ENCODE measurements at regions not wholly inside any gene's neighbourhood (a gene's known extent, or its start where the extent isn't known, plus 50 kb on each side); places are given as distances from the start of the nearest gene placed in this dataset.
"Not testable (repeated sequence)": the region's sequence is repeated elsewhere in the genome, so short reads cannot be mapped to it uniquely, and the experiment has no call there.

DNA sequence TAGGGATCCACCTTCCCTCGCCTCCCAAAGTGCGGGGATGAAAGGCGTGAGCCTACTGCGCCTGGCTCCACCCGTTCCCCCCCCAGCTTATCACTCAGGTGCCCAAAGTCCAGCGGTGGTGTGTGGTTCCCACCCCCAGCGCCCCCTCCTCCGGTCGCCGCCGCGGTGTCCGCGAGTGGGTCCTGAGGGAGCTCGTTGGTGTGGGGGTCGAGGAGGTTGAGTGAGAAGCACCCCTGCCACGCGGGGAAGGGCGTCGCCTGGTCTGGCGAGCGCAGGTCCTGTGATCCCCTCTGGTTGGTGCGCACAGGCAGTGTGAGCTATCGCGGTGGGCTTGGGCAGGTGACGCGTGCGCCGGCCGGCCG is 3900.6 kb upstream of the OR11H1 start:
- TF ChIP-seq POLR2AphosphoS5 (IDR thresholded peaks at IDR 0.05) (no peak), POLR2A (IDR thresholded peaks at IDR 0.05) (no peak), EP300 (IDR thresholded peaks at IDR 0.05) (no peak)
- TF ChIP-seq, protein P1, sequence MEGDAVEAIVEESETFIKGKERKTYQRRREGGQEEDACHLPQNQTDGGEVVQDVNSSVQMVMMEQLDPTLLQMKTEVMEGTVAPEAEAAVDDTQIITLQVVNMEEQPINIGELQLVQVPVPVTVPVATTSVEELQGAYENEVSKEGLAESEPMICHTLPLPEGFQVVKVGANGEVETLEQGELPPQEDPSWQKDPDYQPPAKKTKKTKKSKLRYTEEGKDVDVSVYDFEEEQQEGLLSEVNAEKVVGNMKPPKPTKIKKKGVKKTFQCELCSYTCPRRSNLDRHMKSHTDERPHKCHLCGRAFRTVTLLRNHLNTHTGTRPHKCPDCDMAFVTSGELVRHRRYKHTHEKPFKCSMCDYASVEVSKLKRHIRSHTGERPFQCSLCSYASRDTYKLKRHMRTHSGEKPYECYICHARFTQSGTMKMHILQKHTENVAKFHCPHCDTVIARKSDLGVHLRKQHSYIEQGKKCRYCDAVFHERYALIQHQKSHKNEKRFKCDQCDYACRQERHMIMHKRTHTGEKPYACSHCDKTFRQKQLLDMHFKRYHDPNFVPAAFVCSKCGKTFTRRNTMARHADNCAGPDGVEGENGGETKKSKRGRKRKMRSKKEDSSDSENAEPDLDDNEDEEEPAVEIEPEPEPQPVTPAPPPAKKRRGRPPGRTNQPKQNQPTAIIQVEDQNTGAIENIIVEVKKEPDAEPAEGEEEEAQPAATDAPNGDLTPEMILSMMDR (IDR thresholded peaks at IDR 0.05): no peak
- DNase-seq: no peak
- H3K4me1 ChIP-seq: no peaks in the 10 kb centered on the region
- H3K36me3 ChIP-seq: no peaks in the 10 kb centered on the region
- intact Hi-C loops (cut with DNase I): no loop called here
- 94 to 95% methylated on average over 31 of the region's 31 CpGs for WGBS, 2 donors
- H3K27me3 ChIP-seq: no peaks in the 10 kb centered on the region
- H3K4me3 ChIP-seq: no peak overlapping the region
- H3K9me3 ChIP-seq: peaks cover 18 to 44% (median 20%) of the 10 kb centered on the region in 4 donors
- no peak overlapping the region for H3K27ac ChIP-seq

DNA sequence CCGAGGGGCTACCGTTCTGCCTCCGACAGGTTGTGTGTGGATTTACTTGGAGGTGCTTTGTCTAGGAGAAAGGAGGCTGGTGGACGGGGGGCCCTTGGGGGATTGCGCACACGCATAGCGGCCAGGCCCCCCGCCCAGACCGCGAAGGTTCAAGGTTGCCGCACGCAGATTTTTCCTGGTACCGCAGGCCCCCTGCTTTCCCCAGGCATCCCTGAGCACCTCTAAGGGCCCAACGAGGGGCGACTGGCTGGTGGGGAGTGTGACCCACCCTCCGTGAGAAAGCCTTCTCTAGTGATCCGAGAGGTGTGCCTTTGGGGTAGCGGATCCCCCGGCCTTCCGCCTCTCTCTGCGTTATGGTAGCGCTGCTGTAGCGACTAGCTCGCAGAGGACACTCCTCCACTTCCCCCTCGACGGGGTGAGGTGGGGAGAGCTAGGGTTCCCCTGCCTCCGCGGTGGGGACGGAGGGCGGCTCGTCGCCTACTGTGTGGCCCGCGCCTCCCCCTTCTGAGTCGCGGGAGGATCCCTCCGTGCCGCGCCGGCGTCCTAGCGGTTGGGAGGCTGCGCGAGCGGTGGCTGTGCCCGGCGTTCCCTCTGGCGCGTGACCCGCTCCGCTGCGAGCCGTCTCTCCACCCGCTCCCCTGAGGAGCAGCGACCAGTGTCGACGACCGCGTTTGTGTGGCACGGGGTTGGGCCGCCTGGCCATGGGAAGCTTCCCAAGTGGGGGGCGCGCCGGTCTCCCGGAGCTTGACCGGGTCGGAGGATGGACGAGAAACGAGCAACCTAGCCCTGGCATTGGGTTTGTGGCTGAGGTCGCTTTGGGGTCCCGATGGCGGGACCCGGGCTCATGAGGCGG is 3900.0 kb upstream of the OR11H1 start:
- TF ChIP-seq EP300 (IDR thresholded peaks at IDR 0.05) (no peak), POLR2AphosphoS5 (IDR thresholded peaks at IDR 0.05) (no peak), POLR2A (IDR thresholded peaks at IDR 0.05) (no peak)
- TF ChIP-seq, protein P1 (IDR thresholded peaks at IDR 0.05): no peak
- 94 to 96% methylated on average over 74 of the region's 74 CpGs for WGBS, 2 donors
- H3K27ac ChIP-seq: no peak overlapping the region
- H3K27me3 ChIP-seq: no peaks in the 10 kb centered on the region
- intact Hi-C loops (cut with DNase I): no loop called here
- H3K4me3 ChIP-seq: no peak overlapping the region
- H3K9me3 ChIP-seq: peaks cover 18 to 44% (median 20%) of the 10 kb centered on the region in 4 donors
- H3K36me3 ChIP-seq: no peaks in the 10 kb centered on the region
- DNase-seq: no peak
- no peaks in the 10 kb centered on the region for H3K4me1 ChIP-seq

DNA sequence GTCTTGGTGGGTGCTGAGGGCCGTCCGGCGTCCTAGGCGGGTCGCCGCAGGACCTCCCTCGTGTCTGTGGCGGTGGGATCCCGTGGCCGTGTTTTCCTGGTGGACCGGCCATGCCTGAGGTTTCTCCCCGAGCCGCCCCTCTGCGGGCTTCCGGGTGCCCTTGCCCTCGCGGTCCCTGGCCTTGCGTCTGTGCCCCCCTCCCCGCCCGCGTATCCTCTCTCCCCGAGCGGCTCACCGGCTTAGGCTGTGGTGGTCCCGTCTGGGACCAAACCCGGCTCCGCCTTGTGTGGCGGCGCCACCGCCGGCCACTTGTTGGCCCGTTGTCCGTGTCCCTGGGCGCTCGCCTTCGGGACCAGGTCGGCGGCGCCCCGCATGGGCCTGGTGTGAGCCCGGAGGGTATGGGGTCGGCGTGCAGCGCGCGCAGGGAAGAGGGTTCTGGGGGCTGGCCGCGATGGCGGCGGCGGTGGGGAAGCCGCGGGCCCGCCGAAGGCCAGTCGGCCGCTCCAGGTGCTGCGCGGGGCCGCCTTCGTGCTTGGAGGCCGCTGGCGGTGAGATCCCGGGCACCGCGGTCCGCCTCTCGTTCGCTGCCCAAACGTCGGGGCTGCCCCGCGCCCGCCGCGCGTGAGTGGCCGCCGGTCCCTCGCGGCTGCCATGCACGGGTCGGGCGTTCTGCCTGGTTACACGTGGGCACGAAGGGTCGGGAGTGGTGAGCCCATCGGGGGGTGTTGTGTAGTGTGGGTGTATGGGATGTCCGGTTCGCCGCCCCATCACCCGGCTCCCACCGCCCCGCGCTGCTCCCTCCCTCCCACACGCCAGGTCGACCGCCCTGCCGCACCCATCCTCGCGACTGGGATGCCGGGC is 3899.1 kb upstream of the OR11H1 start:
- no peak for DNase-seq

DNA sequence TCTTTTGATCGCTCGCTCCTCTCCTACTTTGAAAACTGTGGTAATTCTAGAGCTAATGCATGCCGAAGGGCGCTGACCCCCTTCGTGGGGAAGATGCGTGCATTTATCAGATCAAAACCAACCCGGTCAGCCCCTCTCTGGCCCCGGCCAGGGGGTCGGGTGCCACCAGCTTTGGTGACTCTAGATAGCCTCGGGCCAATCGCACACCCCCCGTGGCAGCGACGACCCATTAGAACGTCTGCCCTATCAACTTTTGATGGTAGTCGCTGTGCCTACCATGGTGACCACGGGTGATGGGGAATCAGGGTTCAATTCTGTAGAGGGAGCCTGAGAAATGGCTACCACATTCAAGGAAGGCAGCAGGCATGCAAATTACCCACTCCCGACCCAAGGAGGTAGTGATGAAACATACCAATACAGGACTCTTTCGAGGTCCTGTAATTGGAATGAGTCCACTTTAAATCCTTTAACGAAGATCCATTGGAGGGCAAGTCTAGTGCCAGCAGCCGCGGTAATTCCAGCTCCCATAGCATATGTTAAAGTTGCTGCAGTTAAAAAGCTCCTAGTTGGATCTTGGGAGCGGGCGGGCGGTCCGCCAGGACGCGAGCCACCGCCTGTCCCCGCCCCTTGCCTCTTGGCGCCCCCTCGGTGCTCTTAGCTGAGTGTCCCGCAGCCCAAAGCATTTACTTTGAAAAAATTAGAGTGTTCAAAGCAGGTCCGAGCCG is 3898.2 kb upstream of the OR11H1 start:
- H3K4me3 ChIP-seq: no peak overlapping the region

More for the DNA sequence above, 3899.1 kb upstream of the OR11H1 start:
- no peak overlapping the region for H3K27ac ChIP-seq
- peaks cover 18 to 44% (median 20%) of the 10 kb centered on the region in 4 donors for H3K9me3 ChIP-seq
- no peak overlapping the region for H3K4me3 ChIP-seq
- no peaks in the 10 kb centered on the region for H3K27me3 ChIP-seq
- TF ChIP-seq POLR2A (IDR thresholded peaks at IDR 0.05) (no peak), EP300 (IDR thresholded peaks at IDR 0.05) (no peak), POLR2AphosphoS5 (IDR thresholded peaks at IDR 0.05) (no peak)
- TF ChIP-seq, protein P1 (IDR thresholded peaks at IDR 0.05): no peak
- H3K36me3 ChIP-seq: no peaks in the 10 kb centered on the region
- H3K4me1 ChIP-seq: no peaks in the 10 kb centered on the region
- intact Hi-C loops (cut with DNase I): no loop called here
- 94 to 95% methylated on average over 102 of the region's 102 CpGs for WGBS, 2 donors

DNA sequence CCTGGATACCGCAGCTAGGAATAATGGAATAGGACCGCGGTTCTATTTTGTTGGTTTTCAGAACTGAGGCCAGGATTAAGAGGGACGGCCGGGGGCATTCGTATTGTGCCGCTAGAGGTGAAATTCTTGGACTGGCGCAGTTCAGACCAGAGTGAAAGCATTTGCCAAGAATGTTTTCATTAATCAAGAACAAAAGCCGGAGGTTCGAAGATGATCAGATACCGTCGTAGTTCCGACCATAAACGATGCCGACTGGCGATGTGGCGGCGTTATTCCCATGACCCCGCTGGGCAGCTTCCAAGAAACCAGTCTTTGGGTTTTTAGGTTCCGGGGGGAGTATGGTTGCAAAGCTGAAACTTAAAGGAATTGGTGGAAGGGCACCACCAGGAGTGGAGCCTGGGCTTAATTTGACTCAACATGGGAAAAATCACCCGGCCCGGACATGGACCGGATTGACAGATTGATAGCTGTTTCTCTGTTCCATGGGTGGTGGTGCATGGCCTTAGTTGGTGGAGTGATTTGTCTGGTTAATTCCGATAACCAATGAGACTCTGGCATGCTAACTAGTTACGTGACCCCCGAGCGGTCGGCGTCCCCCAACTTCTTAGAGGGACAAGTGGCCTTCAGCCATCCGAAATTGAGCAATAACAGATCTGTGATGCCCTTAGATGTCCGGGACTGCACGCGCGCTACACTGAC is 3897.5 kb upstream of the OR11H1 start:
- DNase-seq; H3K27me3 ChIP-seq; H3K27ac ChIP-seq; intact Hi-C loops (cut with DNase I); H3K4me3 ChIP-seq; H3K36me3 ChIP-seq; H3K4me1 ChIP-seq: not testable (repeated sequence)
- H3K9me3 ChIP-seq: peaks cover 17 to 44% (median 18%) of the 10 kb centered on the region in 4 donors
- 90 to 94% methylated on average over 34 of the region's 34 CpGs for WGBS, 2 donors

More for the DNA sequence above, 3898.2 kb upstream of the OR11H1 start:
- DNase-seq: no peak
- peaks cover 18 to 44% (median 20%) of the 10 kb centered on the region in 4 donors for H3K9me3 ChIP-seq
- WGBS, 2 donors: 92 to 93% methylated on average over 35 of the region's 35 CpGs
- no peak overlapping the region for H3K27ac ChIP-seq
- H3K36me3 ChIP-seq: no peaks in the 10 kb centered on the region
- TF ChIP-seq POLR2AphosphoS5 (IDR thresholded peaks at IDR 0.05) (no peak), EP300 (IDR thresholded peaks at IDR 0.05) (no peak), POLR2A (IDR thresholded peaks at IDR 0.05) (no peak)
- TF ChIP-seq, protein P1 (IDR thresholded peaks at IDR 0.05): no peak
- intact Hi-C loops (cut with DNase I): no loop called here
- H3K4me1 ChIP-seq: no peaks in the 10 kb centered on the region
- no peaks in the 10 kb centered on the region for H3K27me3 ChIP-seq

All from sigmoid colon (tissue), 6 donors.